Stimulated activated CD4-positive, alpha-beta T cell treated with anti-CD3 and anti-CD28 coated beads, Interleukin-4, amount 100 ng/mL, for 4 hours (primary cell): ENCODE measurements at regions not wholly inside any gene's neighbourhood (a gene's known extent, or its start where the extent isn't known, plus 50 kb on each side); places are given as distances from the start of the nearest gene placed in this dataset.

Experiments
- DNase-seq, 2 experiments: peaks; one replicate each; pipeline ENCODE4 v3.0.0-alpha.2; 2020

DNA sequence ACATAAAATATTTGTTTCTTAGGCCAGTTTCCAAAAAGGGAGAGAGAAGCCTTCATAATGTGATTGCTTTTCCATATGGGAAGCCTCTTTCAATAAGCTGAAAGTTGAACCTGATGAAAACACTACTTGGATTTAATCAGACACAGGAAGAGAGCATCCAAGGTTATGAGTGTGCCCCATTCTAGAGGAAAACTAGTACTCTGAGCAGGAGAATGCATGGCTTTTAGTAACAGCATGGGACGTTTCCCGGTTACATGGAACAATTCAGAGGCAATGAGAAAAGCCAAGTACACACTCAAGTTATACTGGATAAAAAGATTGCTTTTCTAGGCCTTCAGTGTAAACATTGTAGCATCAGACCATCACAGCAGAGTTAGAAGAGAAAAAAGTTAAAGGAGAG lies 315.8 kb downstream of the ZNF516 start:
- no peak for DNase-seq

DNA sequence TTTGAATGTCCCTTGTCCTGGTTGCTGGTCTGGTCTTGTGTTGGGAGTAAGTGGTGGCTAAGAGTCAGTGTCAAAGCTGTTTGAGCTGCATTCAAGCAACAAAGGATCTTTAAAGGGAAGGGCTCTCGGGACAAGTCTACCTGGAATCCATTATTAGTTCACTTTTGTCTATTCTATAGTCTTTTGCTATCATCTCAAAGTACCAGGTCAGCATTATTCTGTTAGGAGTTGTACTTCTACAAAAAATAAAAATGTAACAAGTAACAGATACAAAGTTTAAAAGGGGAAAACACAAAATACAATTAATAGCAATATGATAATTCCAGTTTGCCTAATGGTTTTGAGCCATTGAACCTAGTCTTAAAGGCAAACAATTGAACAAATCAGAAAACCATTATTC lies 317.9 kb downstream of the ZNF516 start:
- DNase-seq = no peak

DNA sequence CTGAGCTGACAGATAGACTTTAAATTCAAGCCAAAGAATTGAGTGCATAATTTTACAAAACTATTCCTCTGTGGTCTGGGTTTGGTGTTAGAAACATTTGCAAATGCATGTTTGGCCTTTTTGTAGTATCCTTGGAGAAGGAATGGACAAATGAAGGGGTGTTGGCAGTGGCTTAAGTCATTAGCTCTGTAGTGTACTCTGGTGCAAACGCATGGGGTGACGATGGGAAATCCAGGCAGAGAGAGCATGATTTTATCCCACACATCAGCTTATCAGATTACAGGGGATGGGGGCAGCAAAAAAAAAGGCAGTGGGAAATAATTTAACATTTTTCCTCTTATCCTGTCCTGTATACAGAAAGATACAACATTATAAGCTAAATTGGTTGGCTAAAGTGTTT lies 320.6 kb downstream of the ZNF516 start:
- no peak for DNase-seq

DNA sequence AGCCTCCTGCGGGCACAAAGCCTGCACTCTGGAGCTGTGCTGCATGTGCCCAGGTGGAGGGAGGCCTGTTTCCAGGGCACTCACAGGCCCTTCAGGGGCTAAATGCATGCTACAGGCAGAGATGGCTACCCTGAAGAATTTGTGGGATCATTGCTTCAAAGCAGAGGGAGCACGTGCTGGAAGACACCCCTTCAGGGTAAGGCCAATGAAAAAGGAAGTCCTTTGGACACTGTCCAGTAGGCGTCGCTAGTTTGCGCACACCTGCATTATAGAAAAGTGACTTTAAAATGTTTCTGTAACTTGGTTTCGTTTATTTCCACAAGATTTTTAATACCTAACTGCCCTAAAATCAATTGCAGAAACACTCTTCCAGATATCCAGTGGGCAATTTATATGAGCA lies 325.3 kb downstream of the ZNF516 start:
- DNase-seq = no peak

DNA sequence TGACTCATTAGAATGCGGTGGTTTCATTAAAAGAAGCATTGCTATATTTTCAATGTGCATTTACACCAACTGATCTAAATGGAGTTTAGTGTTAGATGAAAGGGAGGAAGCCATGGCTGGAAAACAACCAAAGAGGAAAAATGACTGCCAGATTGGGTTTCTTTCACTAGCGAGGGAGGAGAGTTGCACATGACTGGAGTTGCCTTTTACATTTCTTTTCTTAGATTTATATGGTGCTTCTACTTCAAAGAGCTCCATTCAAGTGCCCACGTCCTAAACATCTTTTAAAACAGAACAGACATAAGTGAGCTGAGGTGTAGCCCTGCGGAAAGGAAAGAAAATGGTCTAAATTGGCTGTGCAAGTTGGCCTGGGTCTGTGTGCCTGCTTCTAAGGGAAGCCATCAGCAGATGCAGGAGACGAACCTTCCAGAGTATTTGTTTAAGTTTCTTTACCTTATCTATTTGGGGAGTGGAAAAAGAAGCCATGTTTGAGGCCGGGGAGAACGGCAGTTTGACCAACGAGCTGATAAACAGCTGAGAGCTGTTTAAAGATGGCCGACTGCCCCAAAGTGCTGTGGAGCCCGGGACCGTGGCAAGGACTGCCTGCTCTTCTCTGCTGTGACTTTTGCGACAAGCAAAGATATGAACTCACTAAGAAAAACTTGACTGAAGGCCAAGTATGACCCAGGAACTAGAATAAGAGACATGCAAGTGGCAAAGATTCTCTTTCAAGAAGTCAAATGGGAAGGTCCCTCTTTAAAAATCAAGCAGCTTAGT lies 327.0 kb downstream of the ZNF516 start:
- DNase-seq = no peak

DNA sequence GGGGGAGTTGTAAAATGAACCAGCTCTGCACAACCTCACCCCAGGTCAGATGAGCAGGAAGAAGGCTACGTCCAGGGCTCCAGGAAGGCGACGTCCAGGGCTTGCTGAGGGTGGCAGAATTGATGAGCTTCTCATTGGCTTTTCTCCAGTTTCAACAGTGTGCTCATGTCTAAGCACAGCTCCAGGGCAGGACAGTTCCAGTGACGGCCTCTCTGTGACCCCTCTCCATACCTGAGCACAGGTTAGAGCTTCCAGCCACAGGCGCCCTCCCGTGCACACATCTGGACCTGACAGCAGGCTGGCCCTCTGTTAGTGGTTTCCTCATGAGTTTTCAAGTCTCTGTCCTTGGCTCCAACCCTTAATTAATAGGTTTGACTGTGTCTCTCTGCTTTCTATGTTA lies 327.6 kb downstream of the ZNF516 start:
- DNase-seq = no peak

DNA sequence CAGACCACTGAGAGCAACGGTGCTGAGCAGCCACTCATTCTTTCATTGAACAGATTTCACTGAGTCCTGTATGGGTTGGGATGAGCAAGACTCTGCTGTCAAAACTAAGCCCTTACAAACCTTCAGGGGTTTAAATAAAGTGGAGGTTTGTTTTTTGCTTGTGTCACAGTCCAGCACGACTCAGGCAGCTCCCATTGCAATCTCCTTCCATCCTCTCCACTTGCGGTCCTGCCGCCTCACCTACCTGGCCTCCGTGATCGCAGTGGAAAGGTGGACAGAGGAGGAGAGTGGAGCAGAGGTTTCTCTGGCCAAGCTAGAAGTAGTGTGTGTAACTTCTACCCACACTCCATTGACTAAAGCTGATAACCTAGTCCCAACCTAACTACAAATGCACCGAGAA lies 332.2 kb downstream of the ZNF516 start:
- no peak for DNase-seq

DNA sequence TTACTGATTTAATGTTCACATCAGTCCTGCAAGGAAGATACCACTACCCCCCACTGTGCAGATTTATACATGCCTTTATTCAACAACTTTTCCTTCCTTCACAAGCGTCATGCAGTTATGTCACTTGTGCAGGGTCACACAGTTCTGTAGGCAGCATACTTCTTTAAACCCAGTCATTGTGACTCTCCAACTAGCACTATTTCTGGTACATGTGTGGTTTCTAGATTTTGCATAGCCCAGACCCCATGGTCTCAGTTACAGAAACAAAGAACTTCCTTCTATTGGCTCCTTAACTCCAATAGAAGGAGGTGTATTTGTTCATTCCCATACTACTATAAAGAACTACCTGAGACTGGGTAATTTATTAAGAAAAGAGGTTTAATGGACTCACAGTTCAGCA lies 333.1 kb downstream of the ZNF516 start:
- no peak for DNase-seq

DNA sequence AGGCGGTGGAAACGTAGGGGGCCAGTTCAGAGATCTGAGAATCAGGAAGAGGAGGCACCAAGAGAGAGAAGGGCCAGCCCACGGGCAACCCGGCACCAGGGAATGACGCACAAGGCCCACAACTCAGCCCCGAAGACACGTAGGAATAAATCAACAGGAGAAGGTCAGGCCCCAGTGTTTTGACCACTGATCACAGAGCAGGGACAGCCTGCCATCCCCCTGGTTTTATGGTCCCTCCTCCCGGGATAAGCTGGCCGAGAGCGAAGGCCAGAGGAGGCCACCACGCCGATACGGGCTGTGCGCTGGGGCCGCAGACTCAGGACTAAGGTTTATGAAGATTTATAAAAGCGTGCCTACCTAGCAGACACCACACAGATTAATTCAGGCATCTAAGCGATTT lies 341.4 kb downstream of the ZNF516 start:
- no peak for DNase-seq

DNA sequence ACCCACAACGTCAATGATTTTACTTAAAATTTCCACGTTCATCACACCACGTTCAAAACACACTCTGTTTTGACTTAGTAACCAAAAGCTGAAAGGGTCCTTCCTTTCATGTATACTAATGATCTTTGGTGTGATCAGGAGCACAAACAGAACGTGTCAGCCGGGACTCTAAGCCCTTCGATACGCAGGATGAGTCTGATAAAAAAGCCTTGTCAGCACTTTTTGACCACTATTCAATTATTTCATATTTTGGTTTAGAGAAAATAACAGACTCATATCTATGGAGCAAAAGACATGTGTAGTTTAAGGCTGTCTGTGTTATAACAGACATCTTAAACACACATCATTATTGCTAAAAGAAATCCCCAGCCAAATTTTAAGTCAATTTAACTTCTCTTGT lies 345.3 kb downstream of the ZNF516 start:
- DNase-seq = no peak

DNA sequence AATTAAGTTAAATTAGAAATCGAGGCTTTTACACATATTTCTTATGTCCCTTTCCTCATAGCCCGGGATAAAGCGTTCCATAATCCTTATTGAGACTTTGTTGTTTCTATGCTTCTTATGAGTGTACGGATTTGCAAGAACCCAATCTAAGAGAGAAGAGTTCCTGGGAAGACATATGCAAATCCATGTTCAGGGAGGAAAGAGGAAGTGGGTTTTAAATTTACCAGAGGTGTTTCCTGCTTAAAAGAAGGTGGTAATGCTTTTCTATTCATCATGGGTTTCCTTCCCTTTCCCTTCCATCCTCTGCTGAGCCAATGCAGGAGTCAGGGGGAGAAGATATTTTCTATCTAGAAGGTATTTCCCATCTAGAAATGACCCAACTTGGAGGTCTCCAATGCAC lies 345.8 kb downstream of the ZNF516 start:
- no peak for DNase-seq

DNA sequence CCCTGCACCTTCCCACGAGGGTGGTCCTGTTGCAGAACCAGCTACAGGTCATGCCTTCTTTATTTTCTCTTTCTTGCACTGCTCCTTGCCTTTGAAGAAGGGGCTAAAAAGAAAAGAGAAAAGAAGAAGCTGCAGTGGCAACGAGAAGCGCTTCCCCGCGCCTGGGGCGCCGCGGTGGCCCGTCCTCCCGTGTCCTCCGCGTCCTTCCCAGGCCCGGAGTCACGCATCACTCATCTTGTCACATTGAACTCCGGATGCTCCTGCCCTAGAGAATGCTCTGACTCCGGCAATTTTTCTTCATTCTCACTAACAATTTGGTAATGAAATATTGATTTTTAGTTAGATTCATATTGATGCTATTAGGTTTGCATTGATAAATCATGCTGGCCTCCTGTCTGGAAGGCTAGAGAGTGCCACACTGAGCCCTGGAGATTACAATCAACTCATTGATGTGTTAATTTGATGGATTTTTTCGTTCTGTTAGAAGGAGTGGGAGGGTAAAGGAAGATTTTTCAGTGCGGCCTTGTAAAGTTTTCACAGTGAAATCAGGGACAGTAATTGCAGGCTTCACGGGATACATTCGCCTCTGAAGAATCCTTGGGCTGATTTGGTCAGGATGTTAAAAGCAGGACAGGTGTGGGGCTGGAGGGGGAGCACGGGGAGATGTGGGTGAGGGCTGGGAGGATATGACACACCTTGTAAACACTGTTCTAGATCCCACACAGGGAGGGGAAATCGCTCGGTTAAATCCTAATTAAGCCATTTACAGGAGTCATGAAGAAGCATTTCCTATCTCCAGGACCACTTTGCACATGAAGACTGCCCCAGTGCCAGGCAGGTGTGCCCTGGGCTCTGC lies 349.3 kb downstream of the ZNF516 start:
- no peak for DNase-seq

DNA sequence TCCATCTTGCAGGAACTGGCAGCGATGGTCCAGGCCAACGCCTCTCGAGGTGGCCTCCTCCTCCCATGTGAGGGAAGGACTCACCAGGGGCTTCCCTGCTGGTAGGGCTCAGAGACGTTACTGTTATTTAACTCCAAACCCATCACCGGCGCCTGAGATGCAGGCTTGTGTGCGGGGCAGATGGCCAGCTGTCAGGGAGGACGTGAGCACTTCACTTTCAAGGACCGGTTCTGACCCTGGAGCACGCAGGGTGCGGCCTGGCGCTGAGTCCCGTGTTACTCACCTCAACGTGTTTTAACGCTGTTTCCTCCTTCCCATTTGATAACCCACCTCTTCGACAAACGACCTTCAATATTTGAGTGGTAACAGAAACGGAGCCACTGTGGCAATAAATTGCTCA lies 350.2 kb downstream of the ZNF516 start:
- DNase-seq = no peak

DNA sequence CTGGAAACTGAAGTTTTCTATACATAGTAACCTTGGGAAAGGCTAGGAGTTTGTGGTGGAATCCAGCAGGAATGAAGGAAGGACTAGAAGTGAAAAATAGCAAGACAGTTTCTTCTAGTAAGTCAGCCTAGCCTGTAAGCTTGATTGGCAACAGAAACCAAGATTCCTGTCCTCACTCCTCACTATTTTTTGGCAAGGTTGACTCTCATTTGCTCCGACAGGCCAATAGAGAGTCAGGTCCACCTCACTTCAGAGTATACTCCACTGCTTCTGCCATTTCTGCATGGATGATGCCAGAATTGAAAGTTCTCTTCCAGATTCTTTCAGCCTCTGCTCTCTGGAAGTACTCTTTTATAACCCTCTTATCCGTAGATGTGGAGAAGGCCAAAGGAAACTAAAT lies 352.4 kb downstream of the ZNF516 start:
- no peak for DNase-seq

DNA sequence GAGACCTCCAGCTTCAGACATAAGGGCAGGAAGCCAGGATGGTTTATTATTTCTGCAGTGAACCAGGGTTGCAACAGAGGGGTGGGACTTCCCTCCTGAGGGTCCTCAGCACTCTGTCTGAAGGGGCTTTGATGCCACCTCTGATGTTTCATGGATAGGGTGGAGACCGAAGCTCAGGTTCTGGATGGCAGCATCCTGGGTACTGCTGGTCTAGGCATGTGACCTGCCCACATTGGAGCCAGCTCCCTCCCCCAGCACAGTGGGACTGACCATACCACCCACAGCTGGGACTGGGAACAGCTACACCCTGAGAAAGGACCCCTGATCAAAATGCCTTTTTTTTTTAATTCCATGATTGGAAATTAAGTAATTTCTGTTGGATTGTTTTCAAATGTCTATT lies 355.2 kb downstream of the ZNF516 start:
- DNase-seq = no peak

DNA sequence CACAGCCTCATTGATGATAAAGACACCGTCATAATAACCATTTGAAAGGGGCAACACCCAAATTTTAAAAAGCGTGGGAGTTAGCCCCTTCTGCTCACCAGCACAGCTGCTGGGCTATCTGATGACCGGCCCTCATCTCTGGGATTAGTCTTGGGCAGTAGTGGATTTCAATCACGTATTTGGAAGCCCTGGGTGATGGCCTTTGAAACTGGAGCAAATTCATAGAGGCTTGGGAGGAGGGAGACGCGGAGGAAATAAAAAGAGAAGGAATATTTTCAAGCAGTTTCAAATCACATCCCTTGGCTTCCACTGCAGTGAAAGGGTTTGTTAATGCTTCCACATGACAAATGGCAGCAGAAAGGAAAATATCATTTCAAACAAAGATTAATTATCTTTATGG lies 357.8 kb downstream of the ZNF516 start:
- no peak for DNase-seq

DNA sequence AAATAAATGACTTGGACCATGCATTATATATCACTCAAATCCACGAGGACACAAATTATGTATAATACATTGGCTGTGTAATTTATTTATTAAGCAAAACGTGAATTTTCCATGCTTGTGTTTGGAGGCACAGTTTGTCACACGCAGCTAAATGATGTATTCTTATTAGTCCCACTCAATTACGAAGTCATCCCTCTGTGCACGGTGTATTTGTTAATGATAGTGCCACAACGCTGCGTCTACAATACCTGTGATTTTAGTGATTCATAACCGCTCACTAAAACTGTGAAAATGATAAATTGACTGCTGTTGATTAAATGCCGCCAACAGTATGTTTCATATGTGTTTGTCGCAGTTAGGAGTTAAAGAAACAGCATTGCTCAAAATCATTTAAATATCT lies 358.3 kb downstream of the ZNF516 start:
- no peak for DNase-seq

DNA sequence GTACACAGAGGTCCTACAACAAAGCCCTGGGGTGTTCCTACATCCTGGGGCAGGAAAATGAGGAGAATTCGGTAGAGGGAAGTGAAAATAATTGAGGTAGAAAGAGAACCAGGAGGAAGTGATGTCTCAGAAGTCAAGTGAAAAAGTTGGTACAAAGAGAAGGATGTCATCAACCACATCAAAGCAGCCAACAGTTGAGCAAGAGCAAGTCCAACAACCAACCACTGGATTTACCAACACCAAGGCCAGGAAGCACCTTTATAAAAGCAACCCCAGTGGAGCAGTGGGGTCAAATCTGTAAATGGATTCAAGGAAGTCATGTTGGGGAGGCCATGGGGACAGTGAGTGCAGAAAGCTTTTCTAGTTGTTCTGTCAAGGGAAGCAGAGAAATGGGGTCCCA lies 360.4 kb downstream of the ZNF516 start:
- DNase-seq = no peak

DNA sequence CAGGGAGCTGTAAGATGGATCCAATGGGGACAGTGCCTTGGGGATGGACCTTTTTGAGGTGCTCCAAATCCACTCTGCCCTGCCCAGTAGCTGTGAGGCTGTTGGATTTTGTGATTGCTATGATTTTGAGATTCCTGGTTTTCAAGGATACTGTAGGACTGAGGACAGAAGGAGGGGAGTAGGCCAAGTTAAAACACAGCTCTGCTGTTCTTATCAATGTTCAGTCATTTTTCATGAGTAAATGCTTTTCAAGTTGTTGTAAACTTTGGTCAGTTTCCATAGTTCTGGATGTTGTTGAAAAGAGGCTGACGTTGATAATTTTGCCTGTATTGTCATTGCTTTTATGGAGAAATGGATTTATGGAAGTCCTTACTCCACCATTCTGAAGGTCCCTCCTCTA lies 361.2 kb downstream of the ZNF516 start:
- no peak for DNase-seq

DNA sequence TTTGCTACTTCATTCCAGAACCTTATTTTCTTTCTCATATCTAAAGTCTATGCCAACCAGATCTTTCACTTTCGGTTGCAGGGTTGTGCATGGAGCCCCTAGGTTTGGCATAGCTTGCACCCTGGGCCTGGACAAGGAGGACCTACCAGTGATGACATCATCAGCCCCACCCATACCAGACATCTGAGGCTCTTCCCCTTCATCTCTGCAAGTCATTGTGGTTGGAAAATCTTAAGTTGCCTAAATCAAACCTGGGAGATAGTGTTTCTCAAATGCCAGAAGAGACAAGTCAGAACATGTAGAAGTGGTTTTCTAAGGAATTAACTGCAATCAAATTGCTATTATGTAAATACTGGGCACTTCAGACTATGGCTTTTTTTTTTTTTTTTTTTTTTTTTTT lies 363.3 kb downstream of the ZNF516 start:
- no peak for DNase-seq

DNA sequence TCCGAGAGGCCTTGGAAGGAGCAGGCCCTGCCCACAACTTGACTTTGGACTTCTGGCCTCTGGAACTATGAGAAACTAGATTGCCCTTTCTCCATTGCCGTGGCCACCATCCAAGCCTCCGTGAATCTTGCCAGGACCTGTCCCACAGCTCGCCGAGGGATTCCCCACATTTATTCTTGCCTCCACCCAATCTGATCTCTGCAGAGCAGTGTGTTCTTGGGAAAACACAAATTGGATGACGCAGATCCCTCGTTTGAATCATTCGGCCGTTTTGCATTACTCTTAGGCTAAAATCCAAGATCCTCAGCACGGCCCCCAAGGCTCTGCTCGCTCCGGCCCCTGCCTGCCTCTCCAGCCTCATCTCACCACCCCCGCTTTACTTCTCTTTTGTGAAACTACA lies 364.2 kb downstream of the ZNF516 start:
- no peak for DNase-seq

DNA sequence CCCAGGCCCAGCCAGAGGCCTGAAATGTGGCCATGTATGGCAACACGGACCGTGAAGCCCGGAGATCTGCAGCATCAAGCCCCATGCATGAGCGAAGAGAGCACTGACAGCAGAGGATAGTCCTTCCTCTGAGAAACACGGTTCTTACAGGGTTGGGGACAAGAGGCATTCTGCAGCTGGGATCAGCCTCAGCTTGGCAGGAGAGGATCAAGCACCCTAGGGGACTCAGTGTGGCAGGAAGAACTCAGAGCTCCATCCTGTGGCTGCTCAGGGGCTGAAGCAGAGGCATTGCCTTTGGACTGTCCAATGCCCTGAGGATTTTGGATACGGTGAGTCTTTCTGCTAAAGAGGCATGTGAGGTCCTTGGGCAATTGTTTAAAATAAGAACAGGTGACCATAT lies 368.7 kb downstream of the ZNF516 start:
- no peak for DNase-seq

DNA sequence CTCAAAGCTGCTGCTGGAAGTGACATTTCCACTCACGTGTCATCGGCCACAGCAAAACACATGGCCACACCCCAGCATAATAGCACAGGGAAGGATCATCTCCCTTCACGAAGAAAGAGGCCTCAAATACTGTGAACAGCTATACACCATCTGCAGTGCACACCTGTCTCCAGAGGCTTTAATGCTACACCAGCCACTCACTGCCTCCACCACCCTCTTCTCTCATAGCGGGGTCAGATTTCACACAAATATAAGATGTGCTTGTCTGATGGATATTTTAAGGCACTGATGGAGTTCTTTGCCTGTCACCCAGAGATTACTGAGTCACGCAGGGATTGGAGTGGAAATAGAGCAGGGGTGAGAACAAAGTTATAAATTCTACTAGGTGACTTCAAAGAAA lies 374.0 kb downstream of the ZNF516 start:
- DNase-seq = no peak

DNA sequence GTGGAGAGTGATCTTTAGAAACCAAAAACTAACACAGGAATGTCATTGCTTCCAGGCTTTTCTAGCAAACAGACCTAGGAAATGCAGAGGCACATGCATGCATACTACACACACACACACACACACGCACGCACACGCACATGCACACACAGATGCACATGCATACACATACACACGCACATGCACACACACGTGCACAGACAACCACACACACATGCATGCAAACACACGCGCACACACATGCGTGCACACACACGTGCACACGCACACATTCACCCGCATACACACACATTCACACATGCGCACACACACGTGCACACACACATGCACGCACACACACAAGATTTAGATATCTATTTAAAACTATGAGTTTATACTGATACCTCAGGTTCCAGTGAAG lies 379.5 kb downstream of the ZNF516 start:
- DNase-seq = no peak

DNA sequence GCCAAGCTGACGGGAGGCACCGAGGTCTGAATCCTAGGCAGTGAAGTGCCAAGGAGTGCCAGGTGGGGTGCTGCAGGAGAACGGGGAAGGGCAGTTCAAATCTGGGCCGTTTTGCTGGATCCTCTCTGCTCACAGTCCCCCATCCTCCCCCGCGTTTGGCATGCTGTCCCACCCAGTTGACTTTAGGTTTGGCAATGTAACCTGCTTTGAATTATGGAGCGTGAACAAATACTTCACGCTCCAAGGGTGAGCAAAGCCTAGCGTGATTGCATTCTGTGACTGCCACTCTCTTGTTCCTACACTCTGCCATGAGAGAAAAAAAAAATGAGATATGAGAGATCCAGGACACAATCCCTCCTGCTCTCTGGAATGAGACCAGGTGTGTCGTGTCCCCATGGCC lies 381.9 kb downstream of the ZNF516 start:
- no peak for DNase-seq
